ENCODE measurements at regions not wholly inside any gene's neighbourhood (a gene's known extent, or its start where the extent isn't known, plus 50 kb on each side); places are given as distances from the start of the nearest gene placed in this dataset.

DNA sequence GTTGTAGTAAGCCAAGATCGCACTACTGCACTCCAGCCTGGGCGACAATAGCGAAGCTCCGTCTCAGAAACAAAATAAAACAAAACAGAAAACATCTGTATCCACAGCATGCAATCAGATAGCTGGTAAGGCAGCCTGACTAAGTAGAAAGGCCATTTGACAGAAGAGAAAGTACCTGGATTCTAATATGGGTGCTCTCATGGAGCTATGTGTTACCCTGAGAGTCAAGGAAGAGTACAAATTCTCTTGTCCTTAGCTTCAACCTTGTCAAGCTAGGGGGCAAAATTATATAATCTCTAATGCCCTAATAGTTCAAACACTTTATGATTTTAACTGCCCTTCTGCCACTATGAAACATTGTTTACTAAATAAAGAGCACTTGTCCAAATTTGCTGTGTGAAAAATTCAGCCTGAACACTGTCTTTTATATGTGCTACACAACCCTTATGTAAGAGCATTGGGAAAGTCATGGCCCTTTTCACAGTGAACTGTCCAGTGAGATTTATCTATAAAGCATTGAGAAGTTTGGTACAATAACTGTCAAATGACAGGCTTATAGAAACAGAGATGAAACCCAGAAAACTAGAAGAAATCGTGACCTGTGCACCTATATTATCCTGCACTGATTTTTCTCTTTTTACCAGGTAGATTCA lies 51.2 kb upstream of the PRKG1 start:
- Histone ChIP-seq H2AFZ (ENCODE audit: low read length) (no peak overlapping the region), H3K4me1 (ENCODE audit: low read length) (no peaks in the 10 kb centered on the region), H3F3A (ENCODE audit: insufficient read depth, low read length) (no peaks in the 10 kb centered on the region), H4K20me1 (ENCODE audit: insufficient read depth, low read length) (no peaks in the 10 kb centered on the region), H3K9me3 (replicated peaks; ENCODE audit: insufficient read depth, low read length) (no peaks in the 10 kb centered on the region), H3K36me3 (replicated peaks; ENCODE audit: insufficient read depth, low read length) (no peaks in the 10 kb centered on the region), H3K9me2 (replicated peaks; ENCODE audit: insufficient read depth, low read length) (no peaks in the 10 kb centered on the region), H3K4me3 (ENCODE audit: low read length) (no peak overlapping the region), H3K9ac (ENCODE audit: low read length) (no peak overlapping the region), H3K4me2 (ENCODE audit: low read depth, low read length) (no peak overlapping the region), H3K79me2 (ENCODE audit: low read length) (no peaks in the 10 kb centered on the region), H3K27me3 (replicated peaks; ENCODE audit: insufficient read depth, low read length) (no peaks in the 10 kb centered on the region), H3K27ac (ENCODE audit: low read length) (no peak overlapping the region)
- TF ChIP-seq, protein P1, sequence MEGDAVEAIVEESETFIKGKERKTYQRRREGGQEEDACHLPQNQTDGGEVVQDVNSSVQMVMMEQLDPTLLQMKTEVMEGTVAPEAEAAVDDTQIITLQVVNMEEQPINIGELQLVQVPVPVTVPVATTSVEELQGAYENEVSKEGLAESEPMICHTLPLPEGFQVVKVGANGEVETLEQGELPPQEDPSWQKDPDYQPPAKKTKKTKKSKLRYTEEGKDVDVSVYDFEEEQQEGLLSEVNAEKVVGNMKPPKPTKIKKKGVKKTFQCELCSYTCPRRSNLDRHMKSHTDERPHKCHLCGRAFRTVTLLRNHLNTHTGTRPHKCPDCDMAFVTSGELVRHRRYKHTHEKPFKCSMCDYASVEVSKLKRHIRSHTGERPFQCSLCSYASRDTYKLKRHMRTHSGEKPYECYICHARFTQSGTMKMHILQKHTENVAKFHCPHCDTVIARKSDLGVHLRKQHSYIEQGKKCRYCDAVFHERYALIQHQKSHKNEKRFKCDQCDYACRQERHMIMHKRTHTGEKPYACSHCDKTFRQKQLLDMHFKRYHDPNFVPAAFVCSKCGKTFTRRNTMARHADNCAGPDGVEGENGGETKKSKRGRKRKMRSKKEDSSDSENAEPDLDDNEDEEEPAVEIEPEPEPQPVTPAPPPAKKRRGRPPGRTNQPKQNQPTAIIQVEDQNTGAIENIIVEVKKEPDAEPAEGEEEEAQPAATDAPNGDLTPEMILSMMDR (IDR thresholded peaks at IDR 0.05; ENCODE audit: low read length), result no peak
- no peak for TF ChIP-seq EZH2 (optimal IDR thresholded peaks at IDR 0.05; ENCODE audit: low read depth, low read length)
- no peak for TF ChIP-seq EZH2phosphoT487 (IDR thresholded peaks at IDR 0.05; ENCODE audit: low read length)
- no peak for DNase-seq

- Histone ChIP-seq H3K79me2 (ENCODE audit: low read length) (no peaks in the 10 kb centered on the region), H3K9ac (ENCODE audit: low read length) (no peak overlapping the region), H3K27me3 (replicated peaks; ENCODE audit: insufficient read depth, low read length) (no peaks in the 10 kb centered on the region), H3K4me2 (ENCODE audit: low read depth, low read length) (no peak overlapping the region), H3K36me3 (replicated peaks; ENCODE audit: insufficient read depth, low read length) (no peaks in the 10 kb centered on the region), H4K20me1 (ENCODE audit: insufficient read depth, low read length) (no peaks in the 10 kb centered on the region), H2AFZ (ENCODE audit: low read length) (no peak overlapping the region), H3K4me3 (ENCODE audit: low read length) (no peak overlapping the region), H3K4me1 (ENCODE audit: low read length) (no peaks in the 10 kb centered on the region), H3K9me2 (replicated peaks; ENCODE audit: insufficient read depth, low read length) (no peaks in the 10 kb centered on the region), H3K9me3 (replicated peaks; ENCODE audit: insufficient read depth, low read length) (no peaks in the 10 kb centered on the region), H3K27ac (ENCODE audit: low read length) (no peak overlapping the region), H3F3A (ENCODE audit: insufficient read depth, low read length) (no peaks in the 10 kb centered on the region)
- DNase-seq, result no peak
- TF ChIP-seq, protein P1 (IDR thresholded peaks at IDR 0.05; ENCODE audit: low read length), result no peak
- no peak for TF ChIP-seq EZH2 (optimal IDR thresholded peaks at IDR 0.05; ENCODE audit: low read depth, low read length)
- TF ChIP-seq EZH2phosphoT487 (IDR thresholded peaks at IDR 0.05; ENCODE audit: low read length), result no peak
Observed at GRCh38 chr10:51023636-51024035, 50.7 kb upstream of the PRKG1 start.
